DOHH2 (cell line): ENCODE measurements at regions not wholly inside any gene's neighbourhood (a gene's known extent, or its start where the extent isn't known, plus 50 kb on each side); places are given as distances from the start of the nearest gene placed in this dataset.

Source experiments
- H3F3A ChIP-seq: fragments of 200-600 bp; sonication (generic), shearing (Covaris generic); 2 replicates; pipeline ENCODE4 v1.6.0; 2016; ENCODE audit warnings: antibody characterized with exemption, mild to moderate bottlenecking; ENCODE audit not compliant: control insufficient read depth, insufficient read depth
- H3K27ac ChIP-seq: fragments of 200-600 bp; sonication (generic); 2 replicates; pipeline ENCODE4 v1.5.1; 2014; ENCODE audit warnings: low read depth, mild to moderate bottlenecking, low read length, moderate library complexity
- H3K27me3 ChIP-seq: fragments of 200-600 bp; sonication (generic); 2 replicates; pipeline ENCODE4 v1.6.1; 2014; ENCODE audit warnings: mild to moderate bottlenecking, low read length, mixed read lengths; ENCODE audit not compliant: control insufficient read depth
- H3K36me3 ChIP-seq: fragments of 200-600 bp; sonication (generic); 2 replicates; pipeline ENCODE4 v1.6.1; 2014; ENCODE audit warnings: mild to moderate bottlenecking, low read length, moderate library complexity, mixed read lengths; ENCODE audit not compliant: control insufficient read depth
- H3K4me1 ChIP-seq: fragments of 200-600 bp; sonication (generic); 2 replicates; pipeline ENCODE4 v1.6.1; 2014; ENCODE audit warnings: mild to moderate bottlenecking, low read length, mixed read lengths; ENCODE audit not compliant: control insufficient read depth
- H3K4me2 ChIP-seq: fragments of 200-600 bp; sonication (generic); 2 replicates; pipeline ENCODE4 v1.6.0; 2014; ENCODE audit warnings: mild to moderate bottlenecking, low read length, moderate library complexity
- H3K4me3 ChIP-seq: fragments of 200-600 bp; sonication (generic); 2 replicates; pipeline ENCODE4 v1.5.1; 2014; ENCODE audit warnings: mild to moderate bottlenecking, low read length, mixed read lengths
- H3K79me2 ChIP-seq: fragments of 200-600 bp; sonication (generic); 2 replicates; pipeline ENCODE4 v1.6.1; 2014; ENCODE audit warnings: mild to moderate bottlenecking, low read length, mixed read lengths; ENCODE audit not compliant: control insufficient read depth
- H3K9me2 ChIP-seq: fragments of 200-600 bp; sonication (generic); replicated peaks from 2 replicates; pipeline ENCODE4 v1.6.1; 2014; ENCODE audit warnings: mild to moderate bottlenecking, low read length, mixed read lengths; ENCODE audit not compliant: control insufficient read depth
- H3K9me3 ChIP-seq: fragments of 200-600 bp; sonication (generic); 2 replicates; pipeline ENCODE4 v1.6.1; 2014; ENCODE audit warnings: antibody characterized with exemption, low read length, mixed read lengths; ENCODE audit not compliant: control insufficient read depth, insufficient read depth
- H4K20me1 ChIP-seq: fragments of 200-600 bp; sonication (generic); 2 replicates; pipeline ENCODE4 v1.6.0; 2014; ENCODE audit warnings: low read depth, mild to moderate bottlenecking, antibody characterized with exemption, low read length, moderate library complexity; ENCODE audit not compliant: control insufficient read depth, insufficient read depth
- CTCF ChIP-seq: fragments of 200-600 bp; sonication (generic); IDR thresholded peaks from one replicate; pipeline ENCODE4 v1.5.1; 2014; ENCODE audit warnings: antibody characterized with exemption, mild to moderate bottlenecking, low read depth, low read length; ENCODE audit not compliant: poor library complexity, severe bottlenecking
- EZH2phosphoT487 ChIP-seq: fragments of 200-600 bp; sonication (generic); IDR thresholded peaks from 2 replicates; pipeline ENCODE4 v1.6.1; 2017; ENCODE audit warnings: borderline replicate concordance, mild to moderate bottlenecking, antibody characterized with exemption, low read length, moderate library complexity, mixed read lengths

GRCh38 chr2:67663776-67664175 is 266.6 kb downstream of the ETAA1 start:
- Histone ChIP-seq H3F3A (no peaks in the 10 kb centered on the region), H3K9me2 (no peaks in the 10 kb centered on the region; the same call in 1 of the 2 replicates), H3K27ac (no peak overlapping the region), H3K9me3 (no peaks in the 10 kb centered on the region), H3K4me2 (no peak overlapping the region), H3K27me3 (no peaks in the 10 kb centered on the region; the same call in 1 of the 2 replicates), H3K79me2 (no peaks in the 10 kb centered on the region), H3K4me3 (no peak overlapping the region), H4K20me1 (no peaks in the 10 kb centered on the region), H3K4me1 (no peaks in the 10 kb centered on the region), H3K36me3 (no peaks in the 10 kb centered on the region)
- TF ChIP-seq CTCF = no peak
- TF ChIP-seq EZH2phosphoT487 = no peak

- Histone ChIP-seq H3K9me2 (no peaks in the 10 kb centered on the region; the same call in 1 of the 2 replicates), H4K20me1 (no peaks in the 10 kb centered on the region), H3K27ac (no peak overlapping the region), H3K79me2 (no peaks in the 10 kb centered on the region), H3F3A (no peaks in the 10 kb centered on the region), H3K36me3 (no peaks in the 10 kb centered on the region), H3K27me3 (no peaks in the 10 kb centered on the region; the same call in 1 of the 2 replicates), H3K4me2 (no peak overlapping the region), H3K4me3 (no peak overlapping the region), H3K4me1 (peaks cover 3% of the 10 kb centered on the region), H3K9me3 (no peaks in the 10 kb centered on the region)
- TF ChIP-seq EZH2phosphoT487 (no peak), CTCF (no peak)
These were observed 269.4 kb downstream of the ETAA1 start for GRCh38 chr2:67666386-67667053.

DNA sequence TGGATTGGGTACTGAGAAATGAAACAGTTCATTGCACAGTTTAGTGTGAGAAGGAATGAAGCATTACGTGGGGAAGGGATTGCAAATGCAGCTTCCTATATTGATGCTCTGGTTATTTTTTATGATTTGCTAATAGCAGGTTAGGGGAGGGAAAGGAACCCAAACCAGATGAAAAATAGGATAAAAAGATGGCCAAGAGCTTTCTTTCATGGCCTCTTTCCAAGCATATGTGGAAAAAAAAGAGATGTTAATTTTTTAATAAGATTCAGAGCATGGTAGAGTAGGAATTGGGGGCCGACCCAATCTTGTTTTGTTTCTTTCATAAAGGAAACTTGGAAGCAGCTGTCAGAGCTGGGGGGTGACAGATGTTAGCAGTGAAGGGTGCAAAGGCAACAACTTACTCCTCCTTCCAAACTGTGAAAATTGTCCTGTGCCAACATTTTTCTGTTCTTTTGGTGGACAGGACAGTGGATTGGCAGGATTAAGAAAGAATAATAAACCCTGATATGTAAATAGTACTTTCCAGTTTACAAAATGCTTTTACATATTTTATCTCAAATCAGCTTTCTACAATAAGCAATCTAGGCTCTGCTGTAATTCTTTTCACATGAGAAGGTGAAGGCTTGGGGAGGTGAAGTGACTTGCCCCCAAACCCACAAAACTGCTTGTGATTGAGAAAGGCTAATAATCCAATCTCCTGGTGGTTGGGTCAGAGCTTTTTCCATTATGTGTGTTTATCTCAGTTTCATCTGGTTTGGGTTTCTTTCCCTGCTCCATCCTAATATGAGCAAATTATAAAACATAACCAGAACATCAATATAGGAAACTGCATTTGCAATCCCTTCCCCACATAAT is 270.1 kb downstream of the ETAA1 start:
- Histone ChIP-seq H3K4me1 (peaks cover 9% of the 10 kb centered on the region), H3K27ac (no peak overlapping the region), H3K79me2 (no peaks in the 10 kb centered on the region), H3K9me2 (no peaks in the 10 kb centered on the region; the same call in 1 of the 2 replicates), H3K9me3 (no peaks in the 10 kb centered on the region), H3K4me3 (no peak overlapping the region), H3K36me3 (no peaks in the 10 kb centered on the region), H4K20me1 (no peaks in the 10 kb centered on the region), H3K27me3 (no peaks in the 10 kb centered on the region; the same call in 1 of the 2 replicates), H3F3A (no peaks in the 10 kb centered on the region), H3K4me2 (no peak overlapping the region)
- no peak for TF ChIP-seq EZH2phosphoT487
- no peak for TF ChIP-seq CTCF
